Testis (tissue), 2 donors: ENCODE measurements at regions not wholly inside any gene's neighbourhood (a gene's known extent, or its start where the extent isn't known, plus 50 kb on each side); places are given as distances from the start of the nearest gene placed in this dataset.

Source experiments
- DNase-seq: peaks from one replicate; pipeline ENCODE4 v3.0.0-alpha.2; 2019
- H3K27ac ChIP-seq, 2 donors: fragments of 200-600 bp; sonication (generic); one replicate each; pipeline ENCODE4 v1.5.1; 2019
- H3K27me3 ChIP-seq: fragments of 200-600 bp; sonication (generic); one replicate; pipeline ENCODE4 v1.5.1; 2019
- H3K36me3 ChIP-seq: fragments of 200-600 bp; sonication (generic); one replicate; pipeline ENCODE4 v1.5.1; 2017; ENCODE audit warnings: low read depth; ENCODE audit errors: missing control alignments
- H3K4me1 ChIP-seq: fragments of 200-600 bp; sonication (generic); one replicate; pipeline ENCODE4 v1.5.1; 2019
- H3K4me3 ChIP-seq, 2 donors: fragments of 200-600 bp; sonication (generic); one replicate each; pipeline ENCODE4 v1.5.1; 2017 to 2019
- H3K9me3 ChIP-seq: fragments of 200-600 bp; sonication (generic); one replicate; pipeline ENCODE4 v1.5.1; 2017
- CTCF ChIP-seq, 3 experiments: fragments of 450-650 bp in 2 of 3; fragments of 200-600 bp in 1 of 3; sonication (generic) in 1 of 3; IDR thresholded peaks; one replicate each; pipeline ENCODE4 v1.5.1; 2016 to 2019; ENCODE audit warnings: antibody characterized with exemption in 3 of 3, mild to moderate bottlenecking in 2 of 3, moderate library complexity in 1 of 3
- POLR2A ChIP-seq: fragments of 450-650 bp; IDR thresholded peaks from one replicate; pipeline ENCODE4 v1.6.1; 2017; ENCODE audit warnings: antibody characterized with exemption, mild to moderate bottlenecking, moderate library complexity
- WGBS, 2 donors: methylation state at CpG; one replicate each; pipeline ENCODE4 v1.1.5; 2018; 5-methylcytosine and 5-hydroxymethylcytosine counted together
- intact Hi-C: fragments of 100-400 bp; cut with DNase I; formaldehyde crosslinking; loops from one replicate; pipeline ENCODE4 v1.15.1; 2023; ENCODE audit warnings: low total_unique reads

GRCh38 chr14:95394297-95395097 lies 74.8 kb upstream of the CLMN start:
- Histone ChIP-seq H3K4me3 (no peak overlapping the region), H3K9me3 (no peaks in the 10 kb centered on the region), H3K27ac (no peak overlapping the region), H3K4me1 (no peaks in the 10 kb centered on the region), H3K36me3 (no peaks in the 10 kb centered on the region), H3K27me3 (no peaks in the 10 kb centered on the region)
- no peak for DNase-seq
- TF ChIP-seq CTCF (IDR thresholded peaks at IDR 0.05), result no peak
- WGBS, 2 donors, result 75 to 81% methylated on average over 3 of the region's 3 CpGs
- intact Hi-C loops, result no loop called here

GRCh38 chr14:95392841-95393240 lies 73.1 kb upstream of the CLMN start:
- H3K9me3 ChIP-seq, result no peaks in the 10 kb centered on the region
- intact Hi-C loops, result no loop called here
- H3K4me1 ChIP-seq, result no peaks in the 10 kb centered on the region
- H3K4me3 ChIP-seq, result no peak overlapping the region
- H3K27me3 ChIP-seq, result no peaks in the 10 kb centered on the region
- H3K27ac ChIP-seq, result no peak overlapping the region
- 81 to 86% methylated on average over 5 of the region's 5 CpGs for WGBS, 2 donors
- no peak for DNase-seq
- H3K36me3 ChIP-seq, result no peaks in the 10 kb centered on the region
- no peak for TF ChIP-seq POLR2A
- TF ChIP-seq CTCF (IDR thresholded peaks at IDR 0.05), result no peak

GRCh38 chr14:95391331-95391730 lies 71.6 kb upstream of the CLMN start:
- Histone ChIP-seq H3K4me1 (peaks cover 5% of the 10 kb centered on the region), H3K27ac (no peak overlapping the region), H3K4me3 (no peak overlapping the region), H3K9me3 (no peaks in the 10 kb centered on the region), H3K27me3 (no peaks in the 10 kb centered on the region), H3K36me3 (no peaks in the 10 kb centered on the region)
- 66 to 75% methylated on average over 2 of the region's 2 CpGs for WGBS, 2 donors
- TF ChIP-seq POLR2A (no peak), CTCF (IDR thresholded peaks at IDR 0.05) (no peak)
- no peak for DNase-seq
- intact Hi-C loops, result no loop called here

GRCh38 chr14:95389471-95390011 lies 69.8 kb upstream of the CLMN start:
- Histone ChIP-seq H3K27me3 (no peaks in the 10 kb centered on the region), H3K27ac (peak overlapping the region in 1 of 2 donors; percentile 69), H3K36me3 (no peaks in the 10 kb centered on the region), H3K4me1 (peaks cover 5% of the 10 kb centered on the region), H3K4me3 (no peak overlapping the region), H3K9me3 (no peaks in the 10 kb centered on the region)
- WGBS, 2 donors, result 55 to 56% methylated on average over 8 to 9 of the region's 9 CpGs
- TF ChIP-seq POLR2A, result no peak
- TF ChIP-seq CTCF (IDR thresholded peaks at IDR 0.05), result no peak
- intact Hi-C loops, result no loop called here
- peak; percentile 53 for DNase-seq

GRCh38 chr14:95388699-95389098 lies 69.0 kb upstream of the CLMN start:
- H3K4me1 ChIP-seq, result peaks cover 5% of the 10 kb centered on the region
- H3K9me3 ChIP-seq, result no peaks in the 10 kb centered on the region
- intact Hi-C loops, result no loop called here
- H3K27ac ChIP-seq, result no peak overlapping the region
- H3K4me3 ChIP-seq, result no peak overlapping the region
- H3K27me3 ChIP-seq, result no peaks in the 10 kb centered on the region
- WGBS, 2 donors, result 70 to 74% methylated on average over 4 of the region's 4 CpGs
- no peak for DNase-seq
- no peak for TF ChIP-seq POLR2A
- no peak for TF ChIP-seq CTCF (IDR thresholded peaks at IDR 0.05)
- no peaks in the 10 kb centered on the region for H3K36me3 ChIP-seq
